ENCODE measurements at regions not wholly inside any gene's neighbourhood (a gene's known extent, or its start where the extent isn't known, plus 50 kb on each side); places are given as distances from the start of the nearest gene placed in this dataset.

DNA sequence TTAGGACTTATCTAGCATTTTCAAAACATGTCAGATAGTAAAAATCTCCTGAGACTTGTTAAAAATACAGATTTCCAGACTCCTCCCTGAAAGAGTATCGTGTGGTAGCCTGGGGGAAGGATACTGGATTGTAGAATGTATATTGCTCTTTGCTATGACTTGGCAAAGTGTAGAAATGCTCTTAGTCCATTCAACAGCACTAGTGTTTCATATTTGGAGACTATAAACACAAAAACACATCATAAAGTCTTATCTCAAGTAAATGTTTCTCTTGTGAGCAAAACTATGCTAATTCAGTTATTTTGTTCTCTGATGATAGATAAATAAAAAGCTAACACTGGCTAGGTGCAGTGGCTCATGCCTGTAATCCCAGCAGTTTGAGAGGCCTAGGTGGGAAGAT is 137.5 kb upstream of the PRPS1L1 start:
- DNase-seq (ENCODE audit: low spot score) = no peak
- H3K4me3 ChIP-seq = no peak overlapping the region
- H3K27ac ChIP-seq = no peak overlapping the region
- TF ChIP-seq, protein P1, sequence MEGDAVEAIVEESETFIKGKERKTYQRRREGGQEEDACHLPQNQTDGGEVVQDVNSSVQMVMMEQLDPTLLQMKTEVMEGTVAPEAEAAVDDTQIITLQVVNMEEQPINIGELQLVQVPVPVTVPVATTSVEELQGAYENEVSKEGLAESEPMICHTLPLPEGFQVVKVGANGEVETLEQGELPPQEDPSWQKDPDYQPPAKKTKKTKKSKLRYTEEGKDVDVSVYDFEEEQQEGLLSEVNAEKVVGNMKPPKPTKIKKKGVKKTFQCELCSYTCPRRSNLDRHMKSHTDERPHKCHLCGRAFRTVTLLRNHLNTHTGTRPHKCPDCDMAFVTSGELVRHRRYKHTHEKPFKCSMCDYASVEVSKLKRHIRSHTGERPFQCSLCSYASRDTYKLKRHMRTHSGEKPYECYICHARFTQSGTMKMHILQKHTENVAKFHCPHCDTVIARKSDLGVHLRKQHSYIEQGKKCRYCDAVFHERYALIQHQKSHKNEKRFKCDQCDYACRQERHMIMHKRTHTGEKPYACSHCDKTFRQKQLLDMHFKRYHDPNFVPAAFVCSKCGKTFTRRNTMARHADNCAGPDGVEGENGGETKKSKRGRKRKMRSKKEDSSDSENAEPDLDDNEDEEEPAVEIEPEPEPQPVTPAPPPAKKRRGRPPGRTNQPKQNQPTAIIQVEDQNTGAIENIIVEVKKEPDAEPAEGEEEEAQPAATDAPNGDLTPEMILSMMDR (IDR thresholded peaks at IDR 0.05) = no peak

DNA sequence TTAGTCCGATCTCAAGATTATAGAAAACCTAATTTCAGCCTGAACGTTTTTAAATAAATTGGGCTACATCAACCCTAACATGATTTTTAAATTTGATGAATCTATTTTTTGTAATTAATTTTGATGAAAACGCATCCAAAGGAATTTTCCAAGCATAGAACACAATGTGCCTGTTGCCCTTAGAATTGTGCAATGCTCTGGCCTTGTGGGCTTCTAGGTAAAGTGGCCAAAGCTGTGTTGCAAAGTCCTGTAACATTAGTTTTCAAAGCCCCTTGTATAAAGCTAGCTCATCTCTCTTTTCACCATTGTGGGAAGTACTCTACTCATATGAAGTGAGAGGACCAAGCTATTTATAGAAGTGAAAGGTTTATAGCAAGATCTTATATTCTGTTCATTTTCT is 138.4 kb upstream of the PRPS1L1 start:
- no peak for DNase-seq (ENCODE audit: low spot score)
- TF ChIP-seq, protein P1 (IDR thresholded peaks at IDR 0.05) = no peak
- Histone ChIP-seq H3K27ac (no peak overlapping the region), H3K4me3 (no peak overlapping the region)

DNA sequence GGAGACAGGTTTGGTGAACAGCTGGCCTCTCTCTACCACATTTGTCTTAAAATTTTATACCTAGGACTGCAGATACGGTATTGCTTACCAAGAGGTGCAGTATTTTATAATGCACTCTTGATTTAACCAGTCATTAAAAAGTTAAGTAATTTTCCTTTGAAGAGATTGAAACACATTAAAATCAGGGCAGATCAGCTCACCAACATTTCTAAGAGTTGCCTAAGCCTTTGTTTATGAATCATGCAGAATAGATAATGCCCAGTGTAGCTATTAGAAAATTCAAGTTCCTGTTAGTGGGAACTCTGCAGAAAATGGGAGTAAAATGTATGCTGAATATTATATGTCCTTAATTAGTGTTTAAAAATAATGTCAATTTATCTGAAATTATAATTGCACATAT is 140.2 kb upstream of the PRPS1L1 start:
- no peak overlapping the region for H3K27ac ChIP-seq
- no peak for DNase-seq (ENCODE audit: low spot score)
- TF ChIP-seq, protein P1 (IDR thresholded peaks at IDR 0.05) = no peak
- H3K4me3 ChIP-seq = no peak overlapping the region

DNA sequence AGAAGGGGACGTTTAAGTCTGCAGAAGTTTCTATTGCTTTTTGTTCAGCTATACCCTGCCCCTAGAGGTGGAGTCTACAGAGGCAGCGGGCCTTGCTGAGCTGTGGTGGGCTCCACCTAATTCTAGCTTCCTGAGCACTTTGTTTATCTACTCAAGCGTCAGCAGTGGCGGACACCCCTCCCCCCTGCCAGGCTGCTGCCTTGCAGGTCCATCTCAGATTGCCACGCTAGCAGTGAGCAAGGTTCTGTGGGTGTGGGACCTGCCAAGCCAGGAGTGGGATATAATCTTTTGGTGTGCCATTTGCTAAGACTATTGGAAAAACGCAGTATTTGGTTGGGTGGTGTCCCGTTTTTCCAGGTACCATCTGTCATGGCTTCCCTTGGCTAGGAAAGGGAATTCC is 147.3 kb upstream of the PRPS1L1 start:
- Histone ChIP-seq H3K27ac (no peak overlapping the region), H3K4me3 (no peak overlapping the region)
- TF ChIP-seq, protein P1 (IDR thresholded peaks at IDR 0.05) = no peak
- DNase-seq (ENCODE audit: low spot score) = no peak

DNA sequence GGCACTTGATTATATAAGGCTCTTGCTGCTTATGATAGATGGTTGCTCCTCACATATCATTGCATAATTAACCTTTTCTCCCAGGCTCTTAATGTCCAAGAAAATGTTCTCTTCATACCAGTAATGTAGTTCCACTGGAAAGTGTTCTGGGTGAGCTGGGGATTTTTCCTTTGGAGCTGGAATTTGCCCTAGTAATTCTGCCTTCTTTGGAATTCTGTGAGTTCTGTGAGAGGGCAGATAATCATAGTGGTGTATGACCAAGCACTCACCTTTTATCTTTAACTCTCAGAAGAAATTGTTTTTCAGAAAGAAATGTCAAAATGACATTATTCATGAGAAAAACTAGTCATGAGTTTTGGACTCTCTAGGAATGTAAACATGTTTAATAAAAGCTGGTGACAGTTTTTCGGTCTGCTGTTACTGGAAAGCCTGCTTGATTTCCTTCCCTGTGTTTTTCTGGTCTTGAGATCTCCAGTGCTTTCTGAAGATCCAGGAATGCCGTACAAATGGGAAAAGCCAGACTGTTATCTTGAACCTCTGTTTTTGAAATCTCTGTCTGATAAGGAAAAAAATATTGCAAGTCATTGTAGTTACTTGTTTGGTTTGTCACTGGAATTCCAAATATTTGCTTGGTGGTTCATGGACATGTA is 148.3 kb upstream of the PRPS1L1 start:
- Histone ChIP-seq H3K27ac (no peak overlapping the region), H3K4me3 (no peak overlapping the region)
- TF ChIP-seq, protein P1 (IDR thresholded peaks at IDR 0.05) = no peak
- DNase-seq (ENCODE audit: low spot score) = no peak

DNA sequence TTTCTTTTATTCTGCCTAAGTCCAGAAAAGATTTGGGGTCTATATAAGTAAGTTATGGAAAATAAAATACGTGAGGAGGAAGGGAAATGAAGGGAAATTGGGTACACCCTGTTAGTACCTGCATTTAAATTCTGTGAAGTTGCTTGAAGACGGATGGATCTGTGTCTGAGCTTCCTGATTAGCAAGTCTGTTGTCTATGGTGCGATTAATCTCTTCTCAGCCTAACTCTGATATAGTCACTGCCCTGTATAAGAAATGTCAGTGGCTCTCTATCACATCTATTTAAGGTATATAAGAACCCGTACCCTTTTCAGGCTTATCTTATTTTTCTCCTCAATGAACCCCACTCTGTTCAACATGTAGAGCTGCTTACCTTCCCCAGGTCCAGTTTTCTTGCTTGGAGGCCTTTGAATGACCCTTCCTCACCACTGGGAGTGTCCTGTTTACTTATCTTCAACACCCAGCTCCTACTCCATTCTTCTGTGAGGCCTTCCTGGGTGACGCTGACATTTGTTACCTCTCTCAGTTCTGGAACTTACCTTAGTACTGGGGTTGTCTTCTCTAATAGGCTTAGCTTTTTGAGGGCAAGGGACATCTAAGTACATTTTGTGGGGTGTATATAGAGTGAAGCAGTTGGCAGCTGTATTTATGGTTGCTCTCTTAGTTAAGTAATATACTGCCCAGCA is 149.6 kb upstream of the PRPS1L1 start:
- TF ChIP-seq, protein P1 (IDR thresholded peaks at IDR 0.05) = no peak
- no peak overlapping the region for H3K4me3 ChIP-seq
- H3K27ac ChIP-seq = no peak overlapping the region
- no peak for DNase-seq (ENCODE audit: low spot score)

Measured in coronary artery (tissue), 2 donors.